ENCODE measurements at regions not wholly inside any gene's neighbourhood (a gene's known extent, or its start where the extent isn't known, plus 50 kb on each side); places are given as distances from the start of the nearest gene placed in this dataset.

DNA sequence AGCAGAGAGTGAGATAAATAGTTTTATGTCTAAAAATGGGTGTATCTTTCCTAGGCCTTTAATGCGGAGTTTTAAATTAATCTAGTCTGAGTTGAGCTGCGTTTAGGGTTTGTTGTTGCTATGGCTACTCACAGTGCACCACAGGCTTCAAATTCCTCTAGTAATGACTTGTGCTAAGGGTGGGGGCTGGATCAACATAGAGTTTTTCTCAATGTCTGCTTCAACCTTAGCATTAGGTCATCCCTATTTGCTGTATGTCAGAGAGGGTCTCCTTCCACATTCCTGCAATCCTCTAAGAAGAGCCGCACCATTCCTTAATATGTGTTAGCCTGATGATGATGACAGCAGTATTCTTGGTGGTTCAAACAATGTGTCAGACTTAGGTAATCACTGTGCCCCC is 465.6 kb upstream of the KIF2A start:
- DNase-seq = no peak

DNA sequence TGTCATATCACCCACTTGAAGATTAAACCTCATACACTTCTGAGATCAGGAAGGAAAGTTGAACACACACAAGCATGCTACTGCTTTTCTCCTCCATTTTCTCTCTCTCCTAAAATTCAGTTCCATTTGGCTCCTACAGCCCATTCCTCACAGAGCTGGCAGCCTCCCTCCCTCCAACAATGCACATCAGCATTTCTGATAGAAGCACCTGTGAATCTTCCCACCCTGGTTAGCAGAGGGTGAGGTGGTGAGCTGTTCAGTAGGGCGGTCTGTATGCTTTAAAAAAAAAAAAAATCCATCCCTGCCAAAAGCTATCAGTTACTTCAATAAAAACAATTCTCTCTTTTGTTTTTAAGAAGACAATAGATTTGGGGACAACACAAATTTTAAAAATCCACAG is 463.2 kb upstream of the KIF2A start:
- DNase-seq = no peak

GRCh38 chr5:61850696-61851095 is 455.3 kb upstream of the KIF2A start:
- no peak for DNase-seq

GRCh38 chr5:61854531-61854930 is 451.5 kb upstream of the KIF2A start:
- DNase-seq = no peak

GRCh38 chr5:61860978-61861377 is 445.0 kb upstream of the KIF2A start:
- no peak for DNase-seq

DNA sequence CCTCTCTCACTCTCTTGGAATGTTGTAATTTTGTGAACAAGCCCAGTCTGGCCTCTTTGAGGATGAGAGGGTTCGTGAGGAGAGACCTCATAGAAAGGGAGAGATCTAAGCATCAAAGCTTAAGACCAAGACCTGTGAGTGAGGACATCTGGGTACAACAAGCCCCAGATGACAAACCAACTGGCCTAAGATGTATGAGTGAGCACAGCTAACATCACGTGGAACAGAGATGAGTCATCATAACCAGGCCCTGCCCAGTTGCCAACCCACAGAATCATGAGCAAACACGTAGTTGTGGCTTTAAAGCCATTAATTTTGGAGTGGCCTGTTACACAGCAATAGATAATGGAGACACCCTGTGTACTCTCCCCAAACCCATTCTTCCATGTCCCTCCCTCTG is 439.1 kb upstream of the KIF2A start:
- peak; percentile 64 for DNase-seq

DNA sequence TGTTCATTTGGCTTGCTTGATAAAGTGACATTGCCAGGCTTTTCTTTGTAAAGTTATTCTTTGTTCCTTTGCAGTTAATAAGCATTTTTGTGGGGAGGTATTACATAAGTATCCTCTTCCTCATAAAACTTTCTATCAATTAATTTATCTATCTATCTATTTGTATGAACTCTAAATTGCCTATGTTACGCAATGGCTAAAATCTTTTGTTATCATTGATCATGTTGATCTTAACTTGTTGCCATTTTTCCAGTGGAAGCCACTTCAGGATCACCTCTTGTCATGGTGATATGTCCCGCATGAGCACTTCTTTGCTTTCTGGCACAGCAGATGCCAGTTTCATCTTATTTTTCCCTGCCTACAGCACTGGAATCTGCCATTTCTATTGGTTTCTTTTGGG is 436.7 kb upstream of the KIF2A start:
- no peak for DNase-seq

- DNase-seq = no peak
These were observed 427.5 kb upstream of the KIF2A start for GRCh38 chr5:61878471-61878870.

DNA sequence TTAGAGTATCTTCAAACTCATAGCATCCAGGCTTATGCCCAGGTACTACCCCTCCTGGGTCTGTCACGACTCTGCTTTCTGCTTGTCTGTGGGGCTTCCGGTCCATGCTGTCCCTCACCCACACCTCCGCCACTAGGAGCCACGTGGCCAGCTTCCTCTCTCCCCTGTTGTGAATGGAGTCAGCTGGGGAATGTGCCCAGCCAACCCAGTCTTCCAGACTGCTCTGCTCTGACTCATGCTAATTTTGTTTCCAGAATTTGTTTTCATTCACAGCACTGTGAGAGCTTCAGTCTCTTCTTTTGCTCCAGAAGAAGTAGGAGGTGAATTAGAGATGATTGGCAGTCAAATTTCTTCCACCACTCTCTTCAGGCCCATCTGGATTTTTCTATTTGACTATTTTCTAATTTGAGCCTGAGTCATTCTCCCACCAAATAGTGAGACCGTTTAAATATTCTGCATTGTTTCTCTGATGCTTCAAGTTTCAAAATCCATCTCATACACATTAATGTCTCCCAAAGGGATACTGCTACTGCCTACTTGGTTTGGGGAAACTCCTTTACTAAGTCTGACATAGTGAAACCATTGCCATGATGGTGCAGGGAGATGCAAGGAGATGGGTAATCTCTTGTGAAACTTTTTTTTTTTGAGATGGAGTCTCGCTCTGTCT is 424.1 kb upstream of the KIF2A start:
- DNase-seq = peak; percentile 5

DNA sequence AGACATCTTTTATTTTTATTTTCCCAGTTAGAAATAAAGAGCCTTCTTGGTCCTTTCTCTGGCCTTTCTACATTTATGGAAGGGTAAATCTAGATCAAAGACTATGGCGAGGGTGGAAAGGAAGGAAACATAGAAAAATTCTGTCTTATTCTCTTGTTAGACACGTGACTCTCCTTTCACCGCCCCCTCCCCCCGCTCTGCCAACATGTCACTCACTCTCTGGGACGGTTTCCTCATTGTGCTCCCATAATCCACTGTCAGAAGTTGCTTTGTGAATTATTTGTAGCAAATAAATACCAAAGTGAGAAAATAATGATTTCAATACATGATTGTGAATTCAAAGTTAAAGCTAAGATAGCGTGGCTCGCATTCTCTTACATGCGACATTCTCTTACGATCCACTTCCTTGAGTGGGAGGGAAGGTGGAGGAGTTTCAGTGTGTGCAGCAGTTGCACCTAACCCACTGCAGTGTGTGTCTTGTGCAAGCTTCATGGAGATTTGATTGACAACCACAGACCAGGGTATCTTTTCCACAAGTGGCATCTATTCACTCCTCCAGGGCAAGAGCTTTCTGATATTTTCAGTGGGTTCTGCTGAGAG is 423.0 kb upstream of the KIF2A start:
- no peak for DNase-seq

DNA sequence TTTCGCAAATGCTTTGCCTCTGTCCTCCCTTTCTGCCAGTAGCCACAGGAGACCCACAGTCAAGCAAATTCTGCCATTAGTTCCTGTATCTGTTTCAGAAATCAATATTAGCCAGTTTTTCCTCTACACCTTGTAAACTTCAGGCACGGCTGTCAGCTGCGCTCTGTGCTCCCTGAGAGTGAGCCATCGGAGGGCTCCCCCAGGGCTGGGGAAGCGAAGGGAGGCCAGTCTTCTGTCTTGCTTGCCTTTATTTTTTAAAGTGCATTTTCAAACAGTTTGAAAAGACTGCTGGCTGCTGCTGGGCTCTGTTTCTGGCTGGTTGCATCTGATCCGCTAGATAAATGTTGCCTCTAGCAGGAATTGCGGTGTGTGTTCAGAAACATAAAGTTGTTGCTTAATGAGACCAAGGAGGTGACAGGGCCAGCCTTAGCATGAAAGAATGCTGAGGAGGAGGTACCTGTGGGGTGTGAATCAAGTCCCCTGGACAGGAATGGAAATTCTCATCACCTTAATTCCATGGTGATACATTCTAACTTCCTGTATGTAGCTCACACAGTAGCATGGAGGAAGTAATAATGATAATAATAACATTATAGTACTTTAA is 421.7 kb upstream of the KIF2A start:
- DNase-seq = no peak

GRCh38 chr5:61886214-61886613 is 419.8 kb upstream of the KIF2A start:
- DNase-seq = no peak

- DNase-seq = no peak
These were observed 418.7 kb upstream of the KIF2A start for GRCh38 chr5:61887271-61887670.

GRCh38 chr5:61894046-61894445 is 412.0 kb upstream of the KIF2A start:
- DNase-seq = no peak

GRCh38 chr5:61896811-61897210 is 409.2 kb upstream of the KIF2A start:
- no peak for DNase-seq

GRCh38 chr5:61897251-61897650 is 408.8 kb upstream of the KIF2A start:
- no peak for DNase-seq

DNA sequence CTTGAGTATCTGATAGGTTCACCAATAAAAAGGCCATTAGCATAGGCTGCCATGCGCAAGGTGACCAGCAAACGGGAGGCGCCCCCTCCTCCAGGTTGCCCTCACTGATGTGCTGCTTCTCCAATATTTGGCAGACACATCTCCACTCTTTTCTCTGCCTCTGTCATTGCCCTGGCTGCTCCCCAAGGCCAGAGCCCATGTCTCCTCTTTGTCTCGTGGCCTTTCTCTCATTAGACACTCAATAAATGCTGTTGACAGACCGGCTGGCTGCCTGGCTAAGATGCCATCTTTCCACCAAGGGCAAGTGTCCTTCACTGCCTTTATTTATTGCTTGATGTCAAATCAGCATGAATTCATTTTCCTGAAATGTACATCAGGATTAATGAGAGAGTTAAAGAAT is 404.0 kb upstream of the KIF2A start:
- DNase-seq = no peak

DNA sequence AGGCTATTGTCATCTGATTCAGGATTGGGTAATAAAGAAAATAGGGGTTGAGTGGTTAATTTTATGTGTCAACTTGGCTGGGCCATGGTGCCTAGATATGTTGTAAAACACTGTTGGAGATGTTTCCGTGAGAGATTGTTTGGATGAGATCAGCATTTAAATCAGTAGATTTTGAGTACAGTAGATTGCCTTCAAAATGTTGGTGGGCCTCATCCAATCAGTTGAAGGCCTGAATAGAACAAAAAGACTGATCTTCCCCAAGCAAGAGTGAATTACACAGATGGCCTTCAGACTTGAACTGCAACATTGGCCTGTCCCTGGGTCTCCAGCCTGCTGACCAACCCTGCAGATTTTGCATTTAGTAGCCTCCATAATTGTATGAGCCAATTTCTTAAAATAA is 401.3 kb upstream of the KIF2A start:
- no peak for DNase-seq

GRCh38 chr5:61905613-61906012 is 400.4 kb upstream of the KIF2A start:
- DNase-seq = no peak

GRCh38 chr5:61906820-61907219 is 399.2 kb upstream of the KIF2A start:
- DNase-seq = no peak

DNA sequence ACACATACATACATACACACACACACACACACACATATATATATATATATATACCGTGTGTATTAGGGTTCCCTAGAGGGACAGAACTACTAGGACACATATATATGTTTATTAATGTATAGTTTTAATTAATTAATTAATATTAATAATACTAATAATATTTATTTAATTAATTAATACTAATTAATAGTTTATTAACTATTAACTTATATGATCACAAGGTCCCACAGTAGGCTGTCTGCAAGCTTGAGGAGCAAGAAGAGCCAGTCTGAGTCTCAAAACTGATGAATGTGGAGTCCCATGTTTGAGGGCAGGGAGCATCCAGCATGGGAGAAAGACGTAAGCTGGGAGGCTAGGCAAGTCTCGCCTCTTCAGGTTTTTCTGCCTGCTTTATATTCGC is 398.0 kb upstream of the KIF2A start:
- no peak for DNase-seq

DNA sequence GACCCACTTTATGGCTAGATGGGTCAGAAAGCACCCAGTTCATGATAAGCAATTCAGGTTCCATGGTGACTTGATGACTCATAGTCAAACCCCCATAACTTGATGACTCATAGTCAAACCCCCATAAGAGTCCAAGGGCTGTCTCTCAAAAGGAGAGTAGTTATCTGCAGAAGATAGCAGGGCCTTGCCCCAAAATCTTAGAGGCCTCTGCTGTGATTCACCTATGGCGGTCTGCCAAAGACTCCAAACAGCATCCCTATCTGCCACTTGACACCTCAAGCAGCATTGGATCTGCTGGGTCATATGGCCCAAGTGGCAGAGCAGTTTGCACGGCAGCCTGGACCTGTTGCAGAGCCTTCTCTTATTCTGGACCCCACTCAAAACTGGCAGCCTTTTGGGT is 395.2 kb upstream of the KIF2A start:
- no peak for DNase-seq

GRCh38 chr5:61912559-61912958 is 393.4 kb upstream of the KIF2A start:
- DNase-seq = no peak

GRCh38 chr5:61915646-61916045 is 390.4 kb upstream of the KIF2A start:
- DNase-seq = no peak
